IMR-90 (cell line): ENCODE measurements at regions not wholly inside any gene's neighbourhood (a gene's known extent, or its start where the extent isn't known, plus 50 kb on each side); places are given as distances from the start of the nearest gene placed in this dataset.

Experiments used
- ATAC-seq: fragments of 200-7000 bp; cut with Tn5 transposase; 2 replicates; pipeline ENCODE4 v1.9.1; 2020; ENCODE audit warnings: low read depth, mild to moderate bottlenecking, moderate library complexity
- BruUV-seq: library from RNA; stranded (reverse); fragments of 400-500 nt; replicated peaks from 2 replicates; lab custom pipeline; 2021; lab: Mats Ljungman, UMichigan
- CTCF ChIA-PET: fragments of 300-600 bp; formaldehyde crosslinking; extraction: SDS; loops from one replicate; lab custom pipeline; 2021; ENCODE audit warnings: antibody characterized with exemption; lab: Yijun Ruan, JAX
- POLR2A ChIA-PET: fragments of 300-600 bp; sonication (Branson Sonifier 250); formaldehyde crosslinking; loops from one replicate; lab custom pipeline; 2022; ENCODE audit warnings: antibody characterized with exemption; ENCODE audit not compliant: unreplicated experiment; lab: Charles Lee
- DNase-seq: peaks from one replicate; pipeline ENCODE4 v3.0.0; 2013
- H2AFZ ChIP-seq: replicated peaks from 2 replicates; pipeline ENCODE3; 2013; ENCODE audit warnings: low read length, mild to moderate bottlenecking; ENCODE audit not compliant: poor library complexity
- H2AK5ac ChIP-seq: 2 replicates; pipeline ENCODE4 v1.6.1; 2013; ENCODE audit warnings: low read depth, low read length, inconsistent platforms
- H2AK9ac ChIP-seq: replicated peaks from 2 replicates; pipeline ENCODE3; 2013; ENCODE audit warnings: mild to moderate bottlenecking, low read depth, low read length, moderate library complexity; ENCODE audit not compliant: poor library complexity
- H2BK120ac ChIP-seq: 2 replicates; pipeline ENCODE4 v1.6.1; 2013; ENCODE audit warnings: low read depth, low read length, inconsistent platforms
- H2BK15ac ChIP-seq: 3 replicates; pipeline ENCODE4 v1.6.1; 2013; ENCODE audit warnings: low read depth, low read length, inconsistent platforms
- H2BK20ac ChIP-seq: 2 replicates; pipeline ENCODE4 v1.6.1; 2013; ENCODE audit warnings: low read depth, mild to moderate bottlenecking, inconsistent platforms, low read length, moderate library complexity
- H2BK5ac ChIP-seq: 2 replicates; pipeline ENCODE4 v1.6.1; 2013; ENCODE audit warnings: mild to moderate bottlenecking, low read depth, low read length, inconsistent platforms; ENCODE audit not compliant: poor library complexity, severe bottlenecking
- H3K14ac ChIP-seq: replicated peaks from 2 replicates; pipeline ENCODE4 v1.6.1; 2013; ENCODE audit warnings: low read depth, low read length, inconsistent platforms
- H3K18ac ChIP-seq: 2 replicates; pipeline ENCODE4 v1.6.1; 2013; ENCODE audit warnings: low read depth, low read length, control low read depth
- H3K23ac ChIP-seq: 2 replicates; pipeline ENCODE4 v1.6.1; 2013; ENCODE audit warnings: low read depth, low read length, inconsistent platforms
- H3K27ac ChIP-seq: 2 replicates; pipeline ENCODE4 v1.5.1; 2013; ENCODE audit warnings: mild to moderate bottlenecking, control low read depth, low read length; ENCODE audit not compliant: insufficient read depth
- H3K27me3 ChIP-seq: 2 replicates; pipeline ENCODE4 v1.6.1; 2013; ENCODE audit warnings: low read length; ENCODE audit not compliant: control insufficient read depth, insufficient read depth
- H3K36me3 ChIP-seq: 2 replicates; pipeline ENCODE4 v1.6.1; 2013; ENCODE audit warnings: low read length, mixed read lengths; ENCODE audit not compliant: control insufficient read depth, insufficient read depth
- H3K4ac ChIP-seq: 2 replicates; pipeline ENCODE4 v1.6.1; 2013; ENCODE audit warnings: low read depth, low read length, inconsistent platforms
- H3K4me1 ChIP-seq: 2 replicates; pipeline ENCODE4 v1.6.1; 2013; ENCODE audit warnings: low read length, mixed read lengths; ENCODE audit not compliant: control insufficient read depth, insufficient read depth
- H3K4me2 ChIP-seq: 2 replicates; pipeline ENCODE4 v1.6.1; 2013; ENCODE audit warnings: low read depth, mild to moderate bottlenecking, control low read depth, low read length, moderate library complexity
- H3K4me3 ChIP-seq: 2 replicates; pipeline ENCODE4 v1.5.1; 2013; ENCODE audit warnings: low read depth, mild to moderate bottlenecking, control low read depth, low read length, moderate library complexity; ENCODE audit not compliant: insufficient read depth
- H3K56ac ChIP-seq: 2 replicates; pipeline ENCODE4 v1.6.1; 2013; ENCODE audit warnings: low read length, inconsistent platforms; ENCODE audit not compliant: insufficient read depth; ENCODE audit errors: extremely low read depth
- H3K79me1 ChIP-seq, 2 experiments: 2 replicates each; pipeline ENCODE4 v1.6.1; 2013; ENCODE audit warnings: low read length in 2 of 2, inconsistent platforms in 1 of 2, low read depth in 1 of 2
- H3K9ac ChIP-seq: 2 replicates; pipeline ENCODE4 v1.6.1; 2013; ENCODE audit warnings: low read depth, low read length, control low read depth
- H3K9me1 ChIP-seq: 2 replicates; pipeline ENCODE4 v1.6.1; 2013; ENCODE audit warnings: low read length, inconsistent platforms; ENCODE audit not compliant: insufficient read depth
- H3K9me3 ChIP-seq: 2 replicates; pipeline ENCODE4 v1.6.1; 2013; ENCODE audit warnings: low read length; ENCODE audit not compliant: control insufficient read depth, insufficient read depth
- H4K20me1 ChIP-seq: 2 replicates; pipeline ENCODE4 v1.6.1; 2013; ENCODE audit warnings: low read length, inconsistent platforms; ENCODE audit not compliant: insufficient read depth
- H4K5ac ChIP-seq: 2 replicates; pipeline ENCODE4 v1.6.1; 2013; ENCODE audit warnings: mild to moderate bottlenecking, low read depth, low read length, control low read depth
- H4K8ac ChIP-seq, 2 experiments: 2 replicates each; pipeline ENCODE4 v1.6.1; 2013; ENCODE audit warnings: low read depth in 2 of 2, low read length in 2 of 2, control low read depth in 1 of 2, inconsistent platforms in 1 of 2
- H4K91ac ChIP-seq: 2 replicates; pipeline ENCODE4 v1.6.1; 2013; ENCODE audit warnings: low read depth, low read length, inconsistent platforms; ENCODE audit not compliant: insufficient read depth
- BHLHE40 ChIP-seq: fragments of 150-350 bp; IDR thresholded peaks from 2 replicates; pipeline ENCODE4 v1.6.1; 2016; ENCODE audit warnings: mild to moderate bottlenecking, low read depth, low read length
- CEBPB ChIP-seq: IDR thresholded peaks from 2 replicates; pipeline ENCODE4 v1.6.1; 2012; ENCODE audit warnings: low read depth, low read length, improper control_type of control experiment
- CHD1 ChIP-seq: IDR thresholded peaks from 2 replicates; pipeline ENCODE4 v1.6.1; 2012; ENCODE audit warnings: low read depth, low read length, improper control_type of control experiment
- FOS ChIP-seq: fragments of 150-350 bp; IDR thresholded peaks from 2 replicates; pipeline ENCODE4 v1.6.1; 2016; ENCODE audit warnings: low read depth, low read length
- MAFK ChIP-seq: IDR thresholded peaks from 2 replicates; pipeline ENCODE4 v1.6.1; 2012; ENCODE audit warnings: low read depth, low read length, improper control_type of control experiment
- MAZ ChIP-seq: IDR thresholded peaks from 2 replicates; pipeline ENCODE4 v1.6.1; 2012; ENCODE audit warnings: low read depth, mild to moderate bottlenecking, low read length, improper control_type of control experiment, moderate library complexity, borderline replicate concordance
- MXI1 ChIP-seq: IDR thresholded peaks from 2 replicates; pipeline ENCODE4 v1.6.1; 2012; ENCODE audit warnings: low read depth, mild to moderate bottlenecking, low read length, moderate library complexity, borderline replicate concordance
- NFE2L2 ChIP-seq: fragments of 150-350 bp; IDR thresholded peaks from 2 replicates; pipeline ENCODE4 v1.6.1; 2016; ENCODE audit warnings: low read depth, mild to moderate bottlenecking, low read length
- POLR2A ChIP-seq: IDR thresholded peaks from 2 replicates; pipeline ENCODE4 v1.6.1; 2012; ENCODE audit warnings: mild to moderate bottlenecking, low read depth, low read length
- RAD21 ChIP-seq: IDR thresholded peaks from 2 replicates; pipeline ENCODE4 v1.6.1; 2012; ENCODE audit warnings: low read length, improper control_type of control experiment
- RCOR1 ChIP-seq: IDR thresholded peaks from 2 replicates; pipeline ENCODE4 v1.6.1; 2012; ENCODE audit warnings: mild to moderate bottlenecking, low read length, improper control_type of control experiment; ENCODE audit not compliant: insufficient replicate concordance
- RFX5 ChIP-seq: IDR thresholded peaks from 2 replicates; pipeline ENCODE4 v1.8.0; 2012; ENCODE audit warnings: low read depth, mild to moderate bottlenecking, low read length, moderate library complexity
- SMC3 ChIP-seq: fragments of 150-350 bp; IDR thresholded peaks from 2 replicates; pipeline ENCODE4 v1.6.1; 2016; ENCODE audit warnings: low read depth, mild to moderate bottlenecking, antibody characterized with exemption, low read length, moderate library complexity
- whole genome bisulfite sequencing, 2 experiments: methylation state at CpG; one replicate each; pipeline versions ENCODE4 v1.1.5 to v1.1.7; 2013; ENCODE audit warnings: missing lambda C conversion rate in 2 of 2; ENCODE audit not compliant: insufficient read length in 1 of 2; ENCODE audit errors: extremely low coverage in 2 of 2; 5-methylcytosine and 5-hydroxymethylcytosine counted together
- dilution Hi-C: fragments of 300-500 bp; cut with HindIII; formaldehyde crosslinking; loops from one replicate; pipeline ENCODE4 v1.14.3; 2018; ENCODE audit warnings: low sequenced_read_pairs; ENCODE audit not compliant: unreplicated experiment
- in situ Hi-C: fragments of 300-500 bp; cut with MboI; formaldehyde crosslinking; loops from 3 replicates; pipeline ENCODE4 v1.14.3; 2019; ENCODE audit warnings: low sequenced_read_pairs, inconsistent platforms, mixed read lengths
- intact Hi-C: fragments of 100-400 bp; cut with micrococcal nuclease; formaldehyde crosslinking; loops from 2 replicates; pipeline ENCODE4 v1.10.0; 2022
- TF ChIP-seq, protein P1 (sequence below): conservative IDR thresholded peaks from 2 replicates; pipeline ENCODE4 v1.5.1; 2012; ENCODE audit warnings: mild to moderate bottlenecking, low read depth, low read length, improper control_type of control experiment
- TF ChIP-seq, protein P2 (sequence below): fragments of 150-350 bp; IDR thresholded peaks from 2 replicates; pipeline ENCODE4 v1.6.1; 2017; ENCODE audit warnings: mild to moderate bottlenecking, antibody characterized with exemption, low read length, low read depth
- TF ChIP-seq, protein P3 (sequence below): fragments of 150-350 bp; IDR thresholded peaks from 2 replicates; pipeline ENCODE4 v1.6.1; 2016; ENCODE audit warnings: low read depth, mild to moderate bottlenecking, low read length, moderate library complexity, borderline replicate concordance

DNA sequence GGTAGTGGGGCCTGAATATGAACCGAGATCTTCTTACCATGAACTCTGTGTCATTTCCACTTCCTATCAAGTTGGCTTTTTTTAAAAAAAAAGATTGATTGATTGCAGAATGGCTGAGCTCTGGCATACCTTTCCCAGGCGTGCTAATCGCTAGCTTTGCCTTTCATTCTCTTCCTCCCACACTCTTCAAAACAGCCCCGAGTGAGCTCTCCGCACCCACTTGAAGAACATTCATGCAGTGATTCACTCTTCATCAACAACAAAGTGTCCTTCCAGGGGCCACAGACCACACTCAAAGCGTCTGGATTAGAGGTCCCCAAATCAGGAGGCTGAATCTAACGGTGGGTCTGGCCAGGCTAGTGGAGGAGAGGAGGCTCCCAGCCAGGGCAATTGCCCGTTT lies 96.3 kb upstream of the GALNT2 start:
- Histone ChIP-seq H2BK15ac (no peak overlapping the region), H4K91ac (no peak overlapping the region), H3K4me2 (no peak overlapping the region), H2BK120ac (no peak overlapping the region), H3K9me1 (no peaks in the 10 kb centered on the region), H2AK9ac (no peak overlapping the region), H3K4me1 (no peaks in the 10 kb centered on the region), H3K14ac (no peak overlapping the region), H4K20me1 (no peaks in the 10 kb centered on the region), H3K9ac (no peak overlapping the region), H3K4ac (no peak overlapping the region), H3K4me3 (no peak overlapping the region), H3K23ac (no peak overlapping the region), H3K9me3 (no peaks in the 10 kb centered on the region), H2AFZ (peak overlapping the region; percentile 27), H2AK5ac (no peak overlapping the region), H4K8ac (no peak overlapping the region), H4K5ac (no peak overlapping the region), H3K27me3 (no peaks in the 10 kb centered on the region), H2BK20ac (no peak overlapping the region), H3K18ac (no peak overlapping the region), H3K79me1 (no peaks in the 10 kb centered on the region), H3K27ac (no peak overlapping the region), H3K56ac (no peak overlapping the region), H3K36me3 (no peaks in the 10 kb centered on the region), H2BK5ac (no peak overlapping the region)
- WGBS, 2 experiments: no CpG with 5 or more reads among the region's 8 CpGs
- in situ Hi-C loops: no loop called here
- no TSS peak for BruUV-seq
- TF ChIP-seq RFX5 (no peak), POLR2A (no peak), SMC3 (no peak), CHD1 (no peak), MAZ (no peak), FOS (no peak), MAFK (no peak), BHLHE40 (no peak), RAD21 (no peak), NFE2L2 (no peak), MXI1 (no peak), RCOR1 (no peak), CEBPB (no peak)
- TF ChIP-seq, protein P1, sequence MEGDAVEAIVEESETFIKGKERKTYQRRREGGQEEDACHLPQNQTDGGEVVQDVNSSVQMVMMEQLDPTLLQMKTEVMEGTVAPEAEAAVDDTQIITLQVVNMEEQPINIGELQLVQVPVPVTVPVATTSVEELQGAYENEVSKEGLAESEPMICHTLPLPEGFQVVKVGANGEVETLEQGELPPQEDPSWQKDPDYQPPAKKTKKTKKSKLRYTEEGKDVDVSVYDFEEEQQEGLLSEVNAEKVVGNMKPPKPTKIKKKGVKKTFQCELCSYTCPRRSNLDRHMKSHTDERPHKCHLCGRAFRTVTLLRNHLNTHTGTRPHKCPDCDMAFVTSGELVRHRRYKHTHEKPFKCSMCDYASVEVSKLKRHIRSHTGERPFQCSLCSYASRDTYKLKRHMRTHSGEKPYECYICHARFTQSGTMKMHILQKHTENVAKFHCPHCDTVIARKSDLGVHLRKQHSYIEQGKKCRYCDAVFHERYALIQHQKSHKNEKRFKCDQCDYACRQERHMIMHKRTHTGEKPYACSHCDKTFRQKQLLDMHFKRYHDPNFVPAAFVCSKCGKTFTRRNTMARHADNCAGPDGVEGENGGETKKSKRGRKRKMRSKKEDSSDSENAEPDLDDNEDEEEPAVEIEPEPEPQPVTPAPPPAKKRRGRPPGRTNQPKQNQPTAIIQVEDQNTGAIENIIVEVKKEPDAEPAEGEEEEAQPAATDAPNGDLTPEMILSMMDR: no peak
- TF ChIP-seq, protein P2, sequence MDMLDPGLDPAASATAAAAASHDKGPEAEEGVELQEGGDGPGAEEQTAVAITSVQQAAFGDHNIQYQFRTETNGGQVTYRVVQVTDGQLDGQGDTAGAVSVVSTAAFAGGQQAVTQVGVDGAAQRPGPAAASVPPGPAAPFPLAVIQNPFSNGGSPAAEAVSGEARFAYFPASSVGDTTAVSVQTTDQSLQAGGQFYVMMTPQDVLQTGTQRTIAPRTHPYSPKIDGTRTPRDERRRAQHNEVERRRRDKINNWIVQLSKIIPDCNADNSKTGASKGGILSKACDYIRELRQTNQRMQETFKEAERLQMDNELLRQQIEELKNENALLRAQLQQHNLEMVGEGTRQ: no peak
- TF ChIP-seq, protein P3, sequence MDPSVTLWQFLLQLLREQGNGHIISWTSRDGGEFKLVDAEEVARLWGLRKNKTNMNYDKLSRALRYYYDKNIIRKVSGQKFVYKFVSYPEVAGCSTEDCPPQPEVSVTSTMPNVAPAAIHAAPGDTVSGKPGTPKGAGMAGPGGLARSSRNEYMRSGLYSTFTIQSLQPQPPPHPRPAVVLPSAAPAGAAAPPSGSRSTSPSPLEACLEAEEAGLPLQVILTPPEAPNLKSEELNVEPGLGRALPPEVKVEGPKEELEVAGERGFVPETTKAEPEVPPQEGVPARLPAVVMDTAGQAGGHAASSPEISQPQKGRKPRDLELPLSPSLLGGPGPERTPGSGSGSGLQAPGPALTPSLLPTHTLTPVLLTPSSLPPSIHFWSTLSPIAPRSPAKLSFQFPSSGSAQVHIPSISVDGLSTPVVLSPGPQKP: no peak
- ChIA-PET POLR2A (no interaction called here), CTCF (no interaction called here)
- intact Hi-C loops: loop anchor here (10.0 kb wide), 1 partner anchor 294 kb away; no protein-coding TSS in a partner anchor
- dilution Hi-C loops: no loop called here
- no peak for DNase-seq
- no peak for ATAC-seq
